ENCODE measurements at regions not wholly inside any gene's neighbourhood (a gene's known extent, or its start where the extent isn't known, plus 50 kb on each side); places are given as distances from the start of the nearest gene placed in this dataset.
"Not testable (repeated sequence)": the region's sequence is repeated elsewhere in the genome, so short reads cannot be mapped to it uniquely, and the experiment has no call there.

DNA sequence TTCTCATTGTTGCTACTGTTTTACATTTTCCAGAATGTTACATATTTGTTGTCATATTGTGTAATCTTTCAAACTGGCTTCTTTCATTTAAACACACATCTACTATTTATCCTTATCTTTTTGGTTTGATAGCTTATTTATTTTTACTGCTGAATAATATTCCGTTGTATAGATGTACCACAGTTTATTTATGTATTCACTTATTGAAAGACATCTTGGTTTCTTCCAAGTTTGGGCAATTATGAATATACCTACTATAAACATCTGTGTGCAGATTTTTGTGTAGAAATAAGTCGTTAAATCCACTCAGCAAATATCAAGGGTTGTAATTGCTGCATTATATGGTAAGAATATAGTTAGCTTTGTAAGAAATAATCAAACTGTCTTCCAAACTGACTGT is 669.2 kb downstream of the TNS3 start:
- no peaks in the 10 kb centered on the region for H3K9me3 ChIP-seq
- H3K27me3 ChIP-seq = no peaks in the 10 kb centered on the region
- no peak overlapping the region for H3K27ac ChIP-seq
- no peak for DNase-seq (ENCODE audit: low spot score in 2 of 2)
- intact Hi-C loops (cut with DNase I) = no loop called here
- H3K4me3 ChIP-seq = no peak overlapping the region
- TF ChIP-seq, protein P1, sequence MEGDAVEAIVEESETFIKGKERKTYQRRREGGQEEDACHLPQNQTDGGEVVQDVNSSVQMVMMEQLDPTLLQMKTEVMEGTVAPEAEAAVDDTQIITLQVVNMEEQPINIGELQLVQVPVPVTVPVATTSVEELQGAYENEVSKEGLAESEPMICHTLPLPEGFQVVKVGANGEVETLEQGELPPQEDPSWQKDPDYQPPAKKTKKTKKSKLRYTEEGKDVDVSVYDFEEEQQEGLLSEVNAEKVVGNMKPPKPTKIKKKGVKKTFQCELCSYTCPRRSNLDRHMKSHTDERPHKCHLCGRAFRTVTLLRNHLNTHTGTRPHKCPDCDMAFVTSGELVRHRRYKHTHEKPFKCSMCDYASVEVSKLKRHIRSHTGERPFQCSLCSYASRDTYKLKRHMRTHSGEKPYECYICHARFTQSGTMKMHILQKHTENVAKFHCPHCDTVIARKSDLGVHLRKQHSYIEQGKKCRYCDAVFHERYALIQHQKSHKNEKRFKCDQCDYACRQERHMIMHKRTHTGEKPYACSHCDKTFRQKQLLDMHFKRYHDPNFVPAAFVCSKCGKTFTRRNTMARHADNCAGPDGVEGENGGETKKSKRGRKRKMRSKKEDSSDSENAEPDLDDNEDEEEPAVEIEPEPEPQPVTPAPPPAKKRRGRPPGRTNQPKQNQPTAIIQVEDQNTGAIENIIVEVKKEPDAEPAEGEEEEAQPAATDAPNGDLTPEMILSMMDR (IDR thresholded peaks at IDR 0.05) = no peak
- no peaks in the 10 kb centered on the region for H3K36me3 ChIP-seq
- H3K4me1 ChIP-seq = no peaks in the 10 kb centered on the region

DNA sequence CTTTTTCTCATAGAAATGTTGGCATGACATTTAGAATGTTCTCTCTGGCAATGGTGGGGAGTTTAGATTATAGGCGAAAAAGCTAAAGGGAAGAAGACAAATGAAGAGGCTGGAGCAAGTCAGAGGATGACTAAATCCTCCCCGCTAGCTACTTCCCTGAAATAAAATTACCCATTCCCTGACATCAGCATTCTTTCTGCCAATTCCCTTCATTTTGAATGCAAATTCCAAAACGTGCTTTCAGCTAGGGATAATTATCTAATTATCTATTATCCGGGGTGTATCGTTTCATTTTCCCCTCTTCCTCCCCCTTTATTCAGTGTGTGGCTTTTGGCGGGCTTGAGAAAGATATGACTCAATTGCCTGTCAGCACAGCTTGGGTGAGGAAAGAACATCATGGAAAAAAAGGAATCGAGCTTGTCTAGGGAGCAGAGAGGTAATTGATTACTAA is 672.3 kb downstream of the TNS3 start:
- H3K4me1 ChIP-seq = no peaks in the 10 kb centered on the region
- intact Hi-C loops (cut with DNase I) = no loop called here
- no peak for DNase-seq (ENCODE audit: low spot score in 2 of 2)
- H3K9me3 ChIP-seq = no peaks in the 10 kb centered on the region
- H3K27me3 ChIP-seq = no peaks in the 10 kb centered on the region
- TF ChIP-seq, protein P1 (IDR thresholded peaks at IDR 0.05) = no peak
- H3K27ac ChIP-seq = no peak overlapping the region
- H3K4me3 ChIP-seq = no peak overlapping the region
- no peaks in the 10 kb centered on the region for H3K36me3 ChIP-seq

- intact Hi-C loops (cut with DNase I) = no loop called here
Observed at GRCh38 chr7:46908770-46909169, 673.1 kb downstream of the TNS3 start.

GRCh38 chr7:46904523-46904922 is 677.4 kb downstream of the TNS3 start:
- H3K4me1 ChIP-seq; H3K27ac ChIP-seq; H3K9me3 ChIP-seq; intact Hi-C loops (cut with DNase I); H3K27me3 ChIP-seq; DNase-seq (ENCODE audit: low spot score in 2 of 2); H3K36me3 ChIP-seq; H3K4me3 ChIP-seq: not testable (repeated sequence)

More at GRCh38 chr7:46908770-46909169, 673.1 kb downstream of the TNS3 start:
- no peak for DNase-seq (ENCODE audit: low spot score in 2 of 2)
- H3K27me3 ChIP-seq = no peaks in the 10 kb centered on the region
- no peaks in the 10 kb centered on the region for H3K36me3 ChIP-seq
- TF ChIP-seq, protein P1 (IDR thresholded peaks at IDR 0.05) = no peak
- no peak overlapping the region for H3K27ac ChIP-seq
- no peaks in the 10 kb centered on the region for H3K9me3 ChIP-seq
- H3K4me3 ChIP-seq = no peak overlapping the region
- H3K4me1 ChIP-seq = no peaks in the 10 kb centered on the region

DNA sequence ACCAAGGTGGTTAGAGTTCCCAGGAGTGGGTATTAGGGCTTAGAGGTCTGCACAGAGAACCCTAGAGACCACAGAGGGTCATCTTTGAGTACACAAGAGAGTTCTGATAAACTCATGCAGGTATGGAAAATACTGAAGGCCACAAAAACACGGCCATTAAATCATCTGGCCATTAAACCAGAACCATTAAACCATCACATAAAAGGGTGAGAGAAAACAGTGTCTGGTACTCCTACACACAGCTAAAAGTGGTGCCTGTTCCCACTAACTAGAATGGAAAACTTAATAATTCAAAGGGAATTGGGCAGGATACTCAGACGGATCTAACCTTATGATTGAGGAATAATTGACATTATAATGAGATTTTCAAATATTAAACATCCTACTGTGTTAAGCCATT is 679.4 kb downstream of the TNS3 start:
- Histone ChIP-seq H3K36me3 (no peaks in the 10 kb centered on the region), H3K27me3 (no peaks in the 10 kb centered on the region), H3K4me1 (no peaks in the 10 kb centered on the region), H3K27ac (no peak overlapping the region), H3K9me3 (no peaks in the 10 kb centered on the region), H3K4me3 (no peak overlapping the region)
- intact Hi-C loops (cut with DNase I) = no loop called here
- TF ChIP-seq, protein P1 (IDR thresholded peaks at IDR 0.05) = no peak
- DNase-seq (ENCODE audit: low spot score in 2 of 2) = no peak

- TF ChIP-seq, protein P1 (IDR thresholded peaks at IDR 0.05) = no peak
- Histone ChIP-seq H3K27ac (no peak overlapping the region), H3K4me3 (no peak overlapping the region), H3K27me3 (no peaks in the 10 kb centered on the region), H3K36me3 (no peaks in the 10 kb centered on the region), H3K9me3 (no peaks in the 10 kb centered on the region), H3K4me1 (no peaks in the 10 kb centered on the region)
- DNase-seq (ENCODE audit: low spot score in 2 of 2) = no peak
- intact Hi-C loops (cut with DNase I) = no loop called here
Observed at GRCh38 chr7:46900312-46901263, 681.3 kb downstream of the TNS3 start.

All from ascending aorta (tissue), 2 donors.